Keratinocyte (primary cell): ENCODE measurements at regions not wholly inside any gene's neighbourhood (a gene's known extent, or its start where the extent isn't known, plus 50 kb on each side); places are given as distances from the start of the nearest gene placed in this dataset.

Experiments
- DNase-seq: peaks from one replicate; pipeline ENCODE4 v3.0.0-alpha.2; 2011; ENCODE audit warnings: low read depth, missing footprints, low spot score
- FAIRE-seq: peaks from 2 replicates; lab custom pipeline; 2011; peaks lifted over from hg19 to GRCh38; lab: Jason Lieb, UNC
- H2AFZ ChIP-seq: 2 replicates; pipeline ENCODE4 v1.6.0; 2012; ENCODE audit warnings: low read length, control low read depth, inconsistent platforms; ENCODE audit not compliant: control insufficient read depth
- H3K27ac ChIP-seq: 2 replicates; pipeline ENCODE4 v1.5.1; 2011; ENCODE audit warnings: low read length; ENCODE audit not compliant: control insufficient read depth, insufficient read depth
- H3K27me3 ChIP-seq: 3 replicates; pipeline ENCODE4 v1.6.0; 2011; ENCODE audit warnings: low read length; ENCODE audit not compliant: control insufficient read depth, insufficient read depth; ENCODE audit errors: extremely low read depth
- H3K36me3 ChIP-seq, 2 experiments: 2 replicates in 1 of 2; 3 replicates in 1 of 2; pipeline ENCODE4 v1.5.1; 2011; ENCODE audit warnings: low read length in 2 of 2, mild to moderate bottlenecking in 1 of 2; ENCODE audit not compliant: control insufficient read depth in 2 of 2, insufficient read depth in 2 of 2; ENCODE audit errors: extremely low read depth in 1 of 2
- H3K4me1 ChIP-seq: 3 replicates; pipeline ENCODE4 v1.5.1; 2011; ENCODE audit warnings: low read length; ENCODE audit not compliant: control insufficient read depth, insufficient read depth; ENCODE audit errors: extremely low read depth
- H3K4me2 ChIP-seq: 3 replicates; pipeline ENCODE4 v1.6.0; 2011; ENCODE audit warnings: low read depth, low read length; ENCODE audit not compliant: control insufficient read depth, insufficient read depth; ENCODE audit errors: extremely low read depth
- H3K4me3 ChIP-seq, 3 experiments: fragments of 200-600 bp in 1 of 3; sonication (generic) in 1 of 3; 2 replicates in 2 of 3; 3 replicates in 1 of 3; pipeline ENCODE4 v1.5.1; 2011 to 2016; ENCODE audit warnings: low read length in 3 of 3, mild to moderate bottlenecking in 3 of 3, control low read depth in 2 of 3, inconsistent platforms in 1 of 3, low read depth in 1 of 3, mixed read lengths in 1 of 3, mixed run types in 1 of 3, moderate library complexity in 1 of 3; ENCODE audit not compliant: control insufficient read depth in 2 of 3, insufficient read depth in 2 of 3; ENCODE audit errors: extremely low read depth in 1 of 3
- H3K79me2 ChIP-seq: 2 replicates; pipeline ENCODE4 v1.6.0; 2012; ENCODE audit warnings: low read length; ENCODE audit not compliant: control insufficient read depth, insufficient read depth
- H3K9ac ChIP-seq: 3 replicates; pipeline ENCODE4 v1.6.0; 2011; ENCODE audit warnings: low read length; ENCODE audit not compliant: control insufficient read depth, insufficient read depth; ENCODE audit errors: extremely low read depth
- H3K9me1 ChIP-seq: 3 replicates; pipeline ENCODE4 v1.6.0; 2011; ENCODE audit warnings: low read length; ENCODE audit not compliant: control insufficient read depth, insufficient read depth; ENCODE audit errors: extremely low read depth
- H3K9me3 ChIP-seq: 2 replicates; pipeline ENCODE4 v1.5.1; 2012; ENCODE audit warnings: low read depth, low read length; ENCODE audit not compliant: control insufficient read depth
- H4K20me1 ChIP-seq: 3 replicates; pipeline ENCODE4 v1.6.0; 2011; ENCODE audit warnings: low read length; ENCODE audit not compliant: control insufficient read depth, insufficient read depth; ENCODE audit errors: extremely low read depth
- EZH2 ChIP-seq: IDR thresholded peaks from one replicate; pipeline ENCODE4 v1.6.1; 2012; ENCODE audit warnings: inconsistent platforms, mild to moderate bottlenecking, low read length, moderate library complexity
- dilution Hi-C: fragments of 300-500 bp; cut with MboI; formaldehyde crosslinking; loops from one replicate; pipeline ENCODE4 v1.7.0; 2020; ENCODE audit warnings: low sequenced_read_pairs; ENCODE audit not compliant: extremely low pct_ligation_motif_present
- TF ChIP-seq, protein P1 (sequence below), 3 experiments: IDR thresholded peaks in 1 of 3; conservative IDR thresholded peaks in 1 of 3; optimal IDR thresholded peaks in 1 of 3; 2 replicates in 2 of 3; 3 replicates in 1 of 3; pipeline versions ENCODE3 to v1.5.1; 2011; ENCODE audit warnings: low read length in 3 of 3, mild to moderate bottlenecking in 3 of 3, moderate library complexity in 2 of 3, control low read depth in 1 of 3, inconsistent platforms in 1 of 3; ENCODE audit not compliant: insufficient read depth in 2 of 3; ENCODE audit errors: extremely low read depth in 1 of 3

- H3K4me3 ChIP-seq = no peak overlapping the region
- FAIRE-seq (peak; percentile 96), DNase-seq (peak; percentile 78)
- no peaks in the 10 kb centered on the region for H3K9me3 ChIP-seq
- H3K4me1 ChIP-seq = peaks cover 27% of the 10 kb centered on the region
- TF ChIP-seq, protein P1, sequence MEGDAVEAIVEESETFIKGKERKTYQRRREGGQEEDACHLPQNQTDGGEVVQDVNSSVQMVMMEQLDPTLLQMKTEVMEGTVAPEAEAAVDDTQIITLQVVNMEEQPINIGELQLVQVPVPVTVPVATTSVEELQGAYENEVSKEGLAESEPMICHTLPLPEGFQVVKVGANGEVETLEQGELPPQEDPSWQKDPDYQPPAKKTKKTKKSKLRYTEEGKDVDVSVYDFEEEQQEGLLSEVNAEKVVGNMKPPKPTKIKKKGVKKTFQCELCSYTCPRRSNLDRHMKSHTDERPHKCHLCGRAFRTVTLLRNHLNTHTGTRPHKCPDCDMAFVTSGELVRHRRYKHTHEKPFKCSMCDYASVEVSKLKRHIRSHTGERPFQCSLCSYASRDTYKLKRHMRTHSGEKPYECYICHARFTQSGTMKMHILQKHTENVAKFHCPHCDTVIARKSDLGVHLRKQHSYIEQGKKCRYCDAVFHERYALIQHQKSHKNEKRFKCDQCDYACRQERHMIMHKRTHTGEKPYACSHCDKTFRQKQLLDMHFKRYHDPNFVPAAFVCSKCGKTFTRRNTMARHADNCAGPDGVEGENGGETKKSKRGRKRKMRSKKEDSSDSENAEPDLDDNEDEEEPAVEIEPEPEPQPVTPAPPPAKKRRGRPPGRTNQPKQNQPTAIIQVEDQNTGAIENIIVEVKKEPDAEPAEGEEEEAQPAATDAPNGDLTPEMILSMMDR (optimal IDR thresholded peaks at IDR 0.05 in 1 of 3, IDR thresholded peaks at IDR 0.05 in 1 of 3, conservative IDR thresholded peaks at IDR 0.05 in 1 of 3; ENCODE audit: extremely low read depth in 1 of 3, insufficient read depth in 2 of 3, low read length in 3 of 3) = no peak
- TF ChIP-seq EZH2 = no peak
- no peak overlapping the region for H3K9ac ChIP-seq
- peaks cover 2% of the 10 kb centered on the region for H3K9me1 ChIP-seq
- dilution Hi-C loops = no loop called here
- no peak overlapping the region for H3K27ac ChIP-seq
- H4K20me1 ChIP-seq = no peaks in the 10 kb centered on the region
- peak overlapping the region; percentile 44 for H3K4me2 ChIP-seq
- H3K36me3 ChIP-seq = no peaks in the 10 kb centered on the region
- no peak overlapping the region for H2AFZ ChIP-seq
- H3K27me3 ChIP-seq = no peaks in the 10 kb centered on the region
- no peaks in the 10 kb centered on the region for H3K79me2 ChIP-seq
Observed at GRCh38 chr14:30223385-30223785, 295.7 kb upstream of the PRKD1 start.

- Histone ChIP-seq H3K36me3 (no peaks in the 10 kb centered on the region), H3K79me2 (no peaks in the 10 kb centered on the region), H2AFZ (no peak overlapping the region), H3K9me1 (peaks cover 2% of the 10 kb centered on the region), H3K9ac (no peak overlapping the region), H3K4me2 (peak overlapping the region; percentile 44), H3K4me3 (no peak overlapping the region), H3K27ac (no peak overlapping the region), H3K9me3 (no peaks in the 10 kb centered on the region), H3K27me3 (no peaks in the 10 kb centered on the region), H3K4me1 (peaks cover 27% of the 10 kb centered on the region), H4K20me1 (no peaks in the 10 kb centered on the region)
- DNase-seq (no peak), FAIRE-seq (no peak)
- TF ChIP-seq, protein P1 (optimal IDR thresholded peaks at IDR 0.05 in 1 of 3, IDR thresholded peaks at IDR 0.05 in 1 of 3, conservative IDR thresholded peaks at IDR 0.05 in 1 of 3; ENCODE audit: extremely low read depth in 1 of 3, insufficient read depth in 2 of 3, low read length in 3 of 3) = no peak
- TF ChIP-seq EZH2 = no peak
- dilution Hi-C loops = no loop called here
Observed at GRCh38 chr14:30223966-30224365, 296.3 kb upstream of the PRKD1 start.
